Keratinocyte (primary cell): ENCODE measurements at regions not wholly inside any gene's neighbourhood (a gene's known extent, or its start where the extent isn't known, plus 50 kb on each side); places are given as distances from the start of the nearest gene placed in this dataset.

ENCODE experiments used
- DNase-seq: peaks from one replicate; pipeline ENCODE4 v3.0.0-alpha.2; 2011; ENCODE audit warnings: low read depth, missing footprints, low spot score
- FAIRE-seq: peaks from 2 replicates; lab custom pipeline; 2011; peaks lifted over from hg19 to GRCh38; lab: Jason Lieb, UNC
- H2AFZ ChIP-seq: 2 replicates; pipeline ENCODE4 v1.6.0; 2012; ENCODE audit warnings: low read length, control low read depth, inconsistent platforms; ENCODE audit not compliant: control insufficient read depth
- H3K27ac ChIP-seq: 2 replicates; pipeline ENCODE4 v1.5.1; 2011; ENCODE audit warnings: low read length; ENCODE audit not compliant: control insufficient read depth, insufficient read depth
- H3K27me3 ChIP-seq: 3 replicates; pipeline ENCODE4 v1.6.0; 2011; ENCODE audit warnings: low read length; ENCODE audit not compliant: control insufficient read depth, insufficient read depth; ENCODE audit errors: extremely low read depth
- H3K36me3 ChIP-seq, 2 experiments: 2 replicates in 1 of 2; 3 replicates in 1 of 2; pipeline ENCODE4 v1.5.1; 2011; ENCODE audit warnings: low read length in 2 of 2, mild to moderate bottlenecking in 1 of 2; ENCODE audit not compliant: control insufficient read depth in 2 of 2, insufficient read depth in 2 of 2; ENCODE audit errors: extremely low read depth in 1 of 2
- H3K4me1 ChIP-seq: 3 replicates; pipeline ENCODE4 v1.5.1; 2011; ENCODE audit warnings: low read length; ENCODE audit not compliant: control insufficient read depth, insufficient read depth; ENCODE audit errors: extremely low read depth
- H3K4me2 ChIP-seq: 3 replicates; pipeline ENCODE4 v1.6.0; 2011; ENCODE audit warnings: low read depth, low read length; ENCODE audit not compliant: control insufficient read depth, insufficient read depth; ENCODE audit errors: extremely low read depth
- H3K4me3 ChIP-seq, 3 experiments: fragments of 200-600 bp in 1 of 3; sonication (generic) in 1 of 3; 2 replicates in 2 of 3; 3 replicates in 1 of 3; pipeline ENCODE4 v1.5.1; 2011 to 2016; ENCODE audit warnings: low read length in 3 of 3, mild to moderate bottlenecking in 3 of 3, control low read depth in 2 of 3, inconsistent platforms in 1 of 3, low read depth in 1 of 3, mixed read lengths in 1 of 3, mixed run types in 1 of 3, moderate library complexity in 1 of 3; ENCODE audit not compliant: control insufficient read depth in 2 of 3, insufficient read depth in 2 of 3; ENCODE audit errors: extremely low read depth in 1 of 3
- H3K79me2 ChIP-seq: 2 replicates; pipeline ENCODE4 v1.6.0; 2012; ENCODE audit warnings: low read length; ENCODE audit not compliant: control insufficient read depth, insufficient read depth
- H3K9ac ChIP-seq: 3 replicates; pipeline ENCODE4 v1.6.0; 2011; ENCODE audit warnings: low read length; ENCODE audit not compliant: control insufficient read depth, insufficient read depth; ENCODE audit errors: extremely low read depth
- H3K9me1 ChIP-seq: 3 replicates; pipeline ENCODE4 v1.6.0; 2011; ENCODE audit warnings: low read length; ENCODE audit not compliant: control insufficient read depth, insufficient read depth; ENCODE audit errors: extremely low read depth
- H3K9me3 ChIP-seq: 2 replicates; pipeline ENCODE4 v1.5.1; 2012; ENCODE audit warnings: low read depth, low read length; ENCODE audit not compliant: control insufficient read depth
- H4K20me1 ChIP-seq: 3 replicates; pipeline ENCODE4 v1.6.0; 2011; ENCODE audit warnings: low read length; ENCODE audit not compliant: control insufficient read depth, insufficient read depth; ENCODE audit errors: extremely low read depth
- CTCF ChIP-seq, 3 experiments: IDR thresholded peaks in 1 of 3; conservative IDR thresholded peaks in 1 of 3; optimal IDR thresholded peaks in 1 of 3; 2 replicates in 2 of 3; 3 replicates in 1 of 3; pipeline versions ENCODE3 to v1.5.1; 2011; ENCODE audit warnings: low read length in 3 of 3, mild to moderate bottlenecking in 3 of 3, moderate library complexity in 2 of 3, control low read depth in 1 of 3, inconsistent platforms in 1 of 3; ENCODE audit not compliant: insufficient read depth in 2 of 3; ENCODE audit errors: extremely low read depth in 1 of 3
- EZH2 ChIP-seq: IDR thresholded peaks from one replicate; pipeline ENCODE4 v1.6.1; 2012; ENCODE audit warnings: inconsistent platforms, mild to moderate bottlenecking, low read length, moderate library complexity
- dilution Hi-C: fragments of 300-500 bp; cut with MboI; formaldehyde crosslinking; loops from one replicate; pipeline ENCODE4 v1.7.0; 2020; ENCODE audit warnings: low sequenced_read_pairs; ENCODE audit not compliant: extremely low pct_ligation_motif_present

- no peak for TF ChIP-seq CTCF (optimal IDR thresholded peaks at IDR 0.05 in 1 of 3, IDR thresholded peaks at IDR 0.05 in 1 of 3, conservative IDR thresholded peaks at IDR 0.05 in 1 of 3; ENCODE audit: extremely low read depth in 1 of 3, insufficient read depth in 2 of 3, low read length in 3 of 3)
- no peak for TF ChIP-seq EZH2
- H3K4me2 ChIP-seq = no peak overlapping the region
- no peaks in the 10 kb centered on the region for H3K79me2 ChIP-seq
- dilution Hi-C loops = no loop called here
- no peaks in the 10 kb centered on the region for H3K4me1 ChIP-seq
- no peak overlapping the region for H3K4me3 ChIP-seq
- no peaks in the 10 kb centered on the region for H3K36me3 ChIP-seq
- FAIRE-seq (no peak), DNase-seq (no peak)
- H3K27me3 ChIP-seq = no peaks in the 10 kb centered on the region
- H3K27ac ChIP-seq = no peak overlapping the region
- H3K9ac ChIP-seq = no peak overlapping the region
- H3K9me3 ChIP-seq = peaks cover 2% of the 10 kb centered on the region
- no peaks in the 10 kb centered on the region for H4K20me1 ChIP-seq
- no peak overlapping the region for H2AFZ ChIP-seq
- H3K9me1 ChIP-seq = no peaks in the 10 kb centered on the region
Observed at GRCh38 chr19:30884146-30884812, 465.0 kb downstream of the TSHZ3 start.

GRCh38 chr19:30883071-30883470, 466.2 kb downstream of the TSHZ3 start:
- H3K79me2 ChIP-seq = no peaks in the 10 kb centered on the region
- dilution Hi-C loops = no loop called here
- no peak for DNase-seq

More at GRCh38 chr19:30883071-30883470, 466.2 kb downstream of the TSHZ3 start:
- Histone ChIP-seq H3K4me2 (no peak overlapping the region), H3K9me3 (peaks cover 2% of the 10 kb centered on the region), H3K36me3 (no peaks in the 10 kb centered on the region), H2AFZ (no peak overlapping the region), H3K4me1 (no peaks in the 10 kb centered on the region), H3K4me3 (no peak overlapping the region), H4K20me1 (no peaks in the 10 kb centered on the region), H3K9me1 (no peaks in the 10 kb centered on the region), H3K27me3 (no peaks in the 10 kb centered on the region), H3K9ac (no peak overlapping the region), H3K27ac (no peak overlapping the region)
- no peak for FAIRE-seq
- TF ChIP-seq CTCF (optimal IDR thresholded peaks at IDR 0.05 in 1 of 3, IDR thresholded peaks at IDR 0.05 in 1 of 3, conservative IDR thresholded peaks at IDR 0.05 in 1 of 3; ENCODE audit: extremely low read depth in 1 of 3, insufficient read depth in 2 of 3, low read length in 3 of 3) (no peak), EZH2 (no peak)
